ENCODE measurements at regions not wholly inside any gene's neighbourhood (a gene's known extent, or its start where the extent isn't known, plus 50 kb on each side); places are given as distances from the start of the nearest gene placed in this dataset.

DNA sequence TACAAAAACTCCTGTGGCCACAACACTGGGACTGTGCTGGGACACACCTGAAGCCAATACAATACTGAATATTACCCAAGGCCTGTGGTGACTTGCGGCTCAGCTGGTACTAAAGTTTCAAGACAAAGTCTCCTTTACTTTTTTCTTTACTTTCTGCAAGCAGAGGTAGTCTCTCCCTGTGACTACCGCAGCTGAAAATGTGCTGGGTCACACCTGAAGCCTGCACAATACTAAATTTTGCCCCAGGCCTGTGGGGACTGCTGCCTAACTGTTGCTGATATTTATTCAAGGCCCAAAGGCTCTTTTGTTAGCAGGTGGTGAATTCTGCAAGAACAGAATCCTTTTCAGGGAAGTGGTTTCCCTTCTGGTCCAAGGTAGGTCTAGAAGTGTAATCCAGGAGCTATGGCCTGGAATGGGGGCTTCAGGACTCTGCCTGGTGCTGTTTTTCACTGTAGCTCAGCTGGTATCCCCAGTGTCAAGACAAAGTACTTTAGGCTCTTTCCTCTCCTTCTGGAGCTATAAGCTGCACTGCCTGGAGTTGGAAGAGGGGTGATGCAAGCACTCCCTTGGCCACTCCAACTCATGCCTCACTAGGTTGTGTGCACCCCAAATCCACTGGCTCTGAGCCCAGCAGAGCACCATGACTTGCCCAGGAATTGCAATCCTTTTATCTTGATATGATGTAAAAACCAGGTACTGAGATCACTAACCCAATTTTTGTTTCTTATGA lies 489.4 kb downstream of the TECRL start (continued):
- TF ChIP-seq, protein P1, sequence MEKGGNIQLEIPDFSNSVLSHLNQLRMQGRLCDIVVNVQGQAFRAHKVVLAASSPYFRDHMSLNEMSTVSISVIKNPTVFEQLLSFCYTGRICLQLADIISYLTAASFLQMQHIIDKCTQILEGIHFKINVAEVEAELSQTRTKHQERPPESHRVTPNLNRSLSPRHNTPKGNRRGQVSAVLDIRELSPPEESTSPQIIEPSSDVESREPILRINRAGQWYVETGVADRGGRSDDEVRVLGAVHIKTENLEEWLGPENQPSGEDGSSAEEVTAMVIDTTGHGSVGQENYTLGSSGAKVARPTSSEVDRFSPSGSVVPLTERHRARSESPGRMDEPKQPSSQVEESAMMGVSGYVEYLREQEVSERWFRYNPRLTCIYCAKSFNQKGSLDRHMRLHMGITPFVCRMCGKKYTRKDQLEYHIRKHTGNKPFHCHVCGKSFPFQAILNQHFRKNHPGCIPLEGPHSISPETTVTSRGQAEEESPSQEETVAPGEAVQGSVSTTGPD (CRISPR knock-in tag; IDR thresholded peaks at IDR 0.05): no peak
- no peak for TF ChIP-seq DNMT3B (CRISPR knock-in tag; conservative IDR thresholded peaks at IDR 0.05)
- no peak for TF ChIP-seq EEA1 (CRISPR knock-in tag; IDR thresholded peaks at IDR 0.05; ENCODE audit: borderline replicate concordance)
- TF ChIP-seq DPF2 (CRISPR knock-in tag; IDR thresholded peaks at IDR 0.05; ENCODE audit: borderline replicate concordance, low read depth): no peak
- TF ChIP-seq, protein P2, sequence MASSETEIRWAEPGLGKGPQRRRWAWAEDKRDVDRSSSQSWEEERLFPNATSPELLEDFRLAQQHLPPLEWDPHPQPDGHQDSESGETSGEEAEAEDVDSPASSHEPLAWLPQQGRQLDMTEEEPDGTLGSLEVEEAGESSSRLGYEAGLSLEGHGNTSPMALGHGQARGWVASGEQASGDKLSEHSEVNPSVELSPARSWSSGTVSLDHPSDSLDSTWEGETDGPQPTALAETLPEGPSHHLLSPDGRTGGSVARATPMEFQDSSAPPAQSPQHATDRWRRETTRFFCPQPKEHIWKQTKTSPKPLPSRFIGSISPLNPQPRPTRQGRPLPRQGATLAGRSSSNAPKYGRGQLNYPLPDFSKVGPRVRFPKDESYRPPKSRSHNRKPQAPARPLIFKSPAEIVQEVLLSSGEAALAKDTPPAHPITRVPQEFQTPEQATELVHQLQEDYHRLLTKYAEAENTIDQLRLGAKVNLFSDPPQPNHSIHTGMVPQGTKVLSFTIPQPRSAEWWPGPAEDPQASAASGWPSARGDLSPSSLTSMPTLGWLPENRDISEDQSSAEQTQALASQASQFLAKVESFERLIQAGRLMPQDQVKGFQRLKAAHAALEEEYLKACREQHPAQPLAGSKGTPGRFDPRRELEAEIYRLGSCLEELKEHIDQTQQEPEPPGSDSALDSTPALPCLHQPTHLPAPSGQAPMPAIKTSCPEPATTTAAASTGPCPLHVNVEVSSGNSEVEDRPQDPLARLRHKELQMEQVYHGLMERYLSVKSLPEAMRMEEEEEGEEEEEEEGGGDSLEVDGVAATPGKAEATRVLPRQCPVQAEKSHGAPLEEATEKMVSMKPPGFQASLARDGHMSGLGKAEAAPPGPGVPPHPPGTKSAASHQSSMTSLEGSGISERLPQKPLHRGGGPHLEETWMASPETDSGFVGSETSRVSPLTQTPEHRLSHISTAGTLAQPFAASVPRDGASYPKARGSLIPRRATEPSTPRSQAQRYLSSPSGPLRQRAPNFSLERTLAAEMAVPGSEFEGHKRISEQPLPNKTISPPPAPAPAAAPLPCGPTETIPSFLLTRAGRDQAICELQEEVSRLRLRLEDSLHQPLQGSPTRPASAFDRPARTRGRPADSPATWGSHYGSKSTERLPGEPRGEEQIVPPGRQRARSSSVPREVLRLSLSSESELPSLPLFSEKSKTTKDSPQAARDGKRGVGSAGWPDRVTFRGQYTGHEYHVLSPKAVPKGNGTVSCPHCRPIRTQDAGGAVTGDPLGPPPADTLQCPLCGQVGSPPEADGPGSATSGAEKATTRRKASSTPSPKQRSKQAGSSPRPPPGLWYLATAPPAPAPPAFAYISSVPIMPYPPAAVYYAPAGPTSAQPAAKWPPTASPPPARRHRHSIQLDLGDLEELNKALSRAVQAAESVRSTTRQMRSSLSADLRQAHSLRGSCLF (CRISPR knock-in tag; IDR thresholded peaks at IDR 0.05; ENCODE audit: borderline replicate concordance): no peak
- no peak for TF ChIP-seq HIVEP1 (CRISPR knock-in tag; IDR thresholded peaks at IDR 0.05)

All from HepG2 (cell line).